T-helper 17 cell (primary cell): ENCODE measurements at regions not wholly inside any gene's neighbourhood (a gene's known extent, or its start where the extent isn't known, plus 50 kb on each side); places are given as distances from the start of the nearest gene placed in this dataset.
A peak's percentile ranks its signal among the peaks of the same experiment; 100 is the strongest.

ENCODE experiments used
- ATAC-seq: fragments of 150-1000 bp; cut with Tn5 transposase; 2 replicates; pipeline ENCODE4 v1.10.0; 2021; ENCODE audit warnings: mild to moderate bottlenecking, moderate library complexity
- DNase-seq, 3 donors: peaks; one replicate each; pipeline versions ENCODE4 v3.0.0 to v3.0.0-alpha.2; 2020 to 2021
- H3K9me3 ChIP-seq: one replicate; pipeline ENCODE4 v1.7.0; 2013; ENCODE audit warnings: low read length, mild to moderate bottlenecking; ENCODE audit not compliant: control insufficient read depth, poor library complexity, severe bottlenecking
- H3K27ac Mint-ChIP-seq: one replicate; pipeline ENCODE4 v1.8.0; 2022; ENCODE audit warnings: mild to moderate bottlenecking, moderate library complexity, mixed read lengths
- H3K27me3 Mint-ChIP-seq: one replicate; pipeline ENCODE4 v1.8.0; 2022; ENCODE audit warnings: mixed read lengths
- H3K36me3 Mint-ChIP-seq: one replicate; pipeline ENCODE4 v1.8.0; 2022; ENCODE audit warnings: low read depth, mixed read lengths
- H3K4me1 Mint-ChIP-seq: one replicate; pipeline ENCODE4 v1.8.0; 2022; ENCODE audit warnings: mild to moderate bottlenecking, mixed read lengths
- H3K4me3 Mint-ChIP-seq: one replicate; pipeline ENCODE4 v1.8.0; 2022; ENCODE audit warnings: mild to moderate bottlenecking, moderate library complexity, mixed read lengths

DNA sequence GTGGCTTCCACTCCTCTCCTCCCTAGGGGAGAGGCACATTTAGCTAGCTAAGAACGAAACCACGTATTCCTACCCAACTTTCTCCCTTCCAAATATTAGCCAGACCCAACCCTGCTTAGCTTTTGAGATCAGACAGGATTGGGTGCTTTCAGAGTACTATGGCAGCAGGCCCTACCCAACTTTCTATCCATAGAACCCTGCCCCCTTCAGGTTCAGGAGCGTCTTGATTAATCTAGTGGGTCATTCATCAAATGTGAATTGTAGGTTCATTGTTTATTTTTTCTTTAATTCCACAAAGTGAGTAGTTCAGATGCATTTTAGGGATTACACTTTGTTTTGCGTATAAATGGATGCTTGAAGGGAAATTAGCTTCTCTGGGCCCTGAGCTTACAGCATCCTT is 188.3 kb downstream of the MIB1 start:
- H3K27me3 Mint-ChIP-seq: peaks cover 31% of the 10 kb centered on the region
- ATAC-seq: no peak

GRCh38 chr18:21930177-21930576 is 189.6 kb downstream of the MIB1 start:
- Mint-ChIP-seq H3K36me3 (no peaks in the 10 kb centered on the region), H3K4me1 (no peaks in the 10 kb centered on the region), H3K4me3 (no peak overlapping the region), H3K27ac (no peak overlapping the region), H3K27me3 (peaks cover 31% of the 10 kb centered on the region)
- ATAC-seq (no peak), DNase-seq (no peak)
- no peaks in the 10 kb centered on the region for H3K9me3 ChIP-seq

More for the DNA sequence above, 188.3 kb downstream of the MIB1 start:
- no peaks in the 10 kb centered on the region for H3K36me3 Mint-ChIP-seq
- no peaks in the 10 kb centered on the region for H3K9me3 ChIP-seq
- no peak overlapping the region for H3K4me3 Mint-ChIP-seq
- H3K4me1 Mint-ChIP-seq: no peaks in the 10 kb centered on the region
- no peak overlapping the region for H3K27ac Mint-ChIP-seq
- DNase-seq: no peak

GRCh38 chr18:21933931-21934765 is 193.6 kb downstream of the MIB1 start:
- no peak overlapping the region for H3K27ac Mint-ChIP-seq
- no peaks in the 10 kb centered on the region for H3K9me3 ChIP-seq
- H3K36me3 Mint-ChIP-seq: no peaks in the 10 kb centered on the region
- peaks cover 14% of the 10 kb centered on the region for H3K27me3 Mint-ChIP-seq
- no peaks in the 10 kb centered on the region for H3K4me1 Mint-ChIP-seq
- DNase-seq (no peak), ATAC-seq (no peak)
- no peak overlapping the region for H3K4me3 Mint-ChIP-seq

GRCh38 chr18:21934766-21935015 is 194.1 kb downstream of the MIB1 start:
- DNase-seq: no peak
- no peaks in the 10 kb centered on the region for H3K9me3 ChIP-seq
- Mint-ChIP-seq H3K27me3 (peaks cover 10% of the 10 kb centered on the region), H3K27ac (no peak overlapping the region), H3K36me3 (no peaks in the 10 kb centered on the region), H3K4me3 (no peak overlapping the region), H3K4me1 (no peaks in the 10 kb centered on the region)
- ATAC-seq: no peak

GRCh38 chr18:21943456-21943855 is 202.9 kb downstream of the MIB1 start:
- Mint-ChIP-seq H3K4me1 (peaks cover 3% of the 10 kb centered on the region), H3K36me3 (no peaks in the 10 kb centered on the region), H3K4me3 (no peak overlapping the region), H3K27ac (no peak overlapping the region), H3K27me3 (peaks cover 38% of the 10 kb centered on the region)
- H3K9me3 ChIP-seq: no peaks in the 10 kb centered on the region
- no peak for DNase-seq
- no peak for ATAC-seq

DNA sequence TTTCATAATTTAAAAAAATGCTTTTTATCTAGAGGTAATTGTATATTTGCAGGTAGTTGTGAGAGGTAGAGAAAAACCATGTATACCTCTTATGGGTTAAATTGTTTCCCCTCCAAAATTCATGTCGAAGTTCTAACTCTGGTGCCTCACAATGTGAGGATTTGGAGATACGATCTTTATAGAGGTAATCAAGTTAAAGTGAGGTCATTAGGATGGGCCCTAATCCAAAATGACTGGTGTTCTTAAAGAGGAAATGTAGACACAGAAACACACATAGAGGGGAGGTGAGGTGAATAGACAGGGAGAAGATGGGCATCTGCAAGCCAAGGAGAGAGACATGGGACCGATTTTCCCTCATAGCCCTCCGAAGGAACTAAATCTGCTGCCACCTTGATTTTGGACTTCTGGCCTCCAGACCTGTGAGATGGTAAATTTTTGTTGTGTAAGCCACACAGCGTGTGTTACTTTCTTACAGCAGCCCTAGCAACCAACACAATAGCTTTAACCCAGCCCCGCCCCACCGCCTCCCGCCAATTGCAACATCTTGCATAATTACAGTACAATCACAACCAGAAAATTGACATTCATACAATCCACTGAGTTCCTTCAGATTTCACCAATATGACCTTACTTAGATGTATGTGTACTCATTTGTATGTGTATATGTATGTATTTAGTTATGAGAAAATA is 208.9 kb downstream of the MIB1 start:
- DNase-seq (no peak), ATAC-seq (no peak)
- H3K27me3 Mint-ChIP-seq: peaks cover 59% of the 10 kb centered on the region
- peaks cover 3% of the 10 kb centered on the region for H3K4me1 Mint-ChIP-seq
- no peaks in the 10 kb centered on the region for H3K9me3 ChIP-seq
- no peak overlapping the region for H3K27ac Mint-ChIP-seq
- no peaks in the 10 kb centered on the region for H3K36me3 Mint-ChIP-seq
- H3K4me3 Mint-ChIP-seq: no peak overlapping the region

- Mint-ChIP-seq H3K36me3 (no peaks in the 10 kb centered on the region), H3K4me1 (peaks cover 7% of the 10 kb centered on the region), H3K4me3 (no peak overlapping the region), H3K27me3 (peaks cover 43% of the 10 kb centered on the region), H3K27ac (no peak overlapping the region)
- H3K9me3 ChIP-seq: no peaks in the 10 kb centered on the region
- DNase-seq (peak; percentile 55 to 72 (median 65)), ATAC-seq (peak; percentile 93)
Observed at GRCh38 chr18:21955757-21956652, 213.4 kb upstream of the GATA6 start.

- Mint-ChIP-seq H3K27me3 (peaks cover 38% of the 10 kb centered on the region), H3K4me3 (no peak overlapping the region), H3K36me3 (no peaks in the 10 kb centered on the region), H3K4me1 (peaks cover 7% of the 10 kb centered on the region), H3K27ac (no peak overlapping the region)
- DNase-seq (no peak), ATAC-seq (no peak)
- no peaks in the 10 kb centered on the region for H3K9me3 ChIP-seq
Observed at GRCh38 chr18:21958263-21958662, 211.1 kb upstream of the GATA6 start.

DNA sequence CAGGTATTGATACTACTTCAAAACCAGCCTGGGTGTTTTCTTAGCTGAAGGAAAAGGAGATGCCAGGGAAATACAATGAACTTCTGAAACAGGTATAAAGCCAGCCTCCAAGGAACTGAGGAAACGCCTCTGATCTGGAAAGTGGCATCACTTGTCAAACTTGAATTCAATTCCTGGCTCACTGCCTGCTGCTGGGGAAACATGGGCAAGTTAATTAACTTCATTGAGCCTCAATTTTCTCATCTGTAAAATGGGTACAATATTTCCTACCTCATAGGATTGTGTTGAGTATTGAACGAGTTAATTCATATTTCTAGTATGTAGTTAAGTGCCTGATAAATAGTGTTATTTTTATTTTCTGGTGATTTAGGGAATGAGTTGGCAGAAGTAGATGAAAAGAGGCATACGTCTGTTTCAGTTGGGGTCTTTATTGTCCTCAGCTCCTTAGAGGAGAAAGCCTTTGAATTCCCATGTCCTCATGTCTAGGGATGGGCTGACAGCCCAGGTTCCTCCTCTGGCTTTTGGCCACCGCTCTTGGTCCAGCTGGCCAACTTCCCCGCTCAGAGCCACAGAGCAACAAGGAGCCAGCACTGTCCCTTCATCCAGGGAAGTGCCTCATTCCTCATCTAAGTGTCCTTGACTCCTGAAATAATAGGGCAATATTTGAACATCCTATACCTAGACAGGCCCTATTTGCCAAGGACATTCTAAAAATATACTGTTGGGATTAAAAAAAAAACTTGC is 210.5 kb upstream of the GATA6 start:
- H3K36me3 Mint-ChIP-seq: no peaks in the 10 kb centered on the region
- DNase-seq (no peak), ATAC-seq (no peak)
- no peak overlapping the region for H3K4me3 Mint-ChIP-seq
- peaks cover 7% of the 10 kb centered on the region for H3K4me1 Mint-ChIP-seq
- no peak overlapping the region for H3K27ac Mint-ChIP-seq
- no peaks in the 10 kb centered on the region for H3K9me3 ChIP-seq
- H3K27me3 Mint-ChIP-seq: peaks cover 37% of the 10 kb centered on the region

- Mint-ChIP-seq H3K36me3 (no peaks in the 10 kb centered on the region), H3K27me3 (peaks cover 39% of the 10 kb centered on the region), H3K27ac (no peak overlapping the region), H3K4me1 (peaks cover 7% of the 10 kb centered on the region), H3K4me3 (no peak overlapping the region)
- no peaks in the 10 kb centered on the region for H3K9me3 ChIP-seq
- no peak for DNase-seq
- no peak for ATAC-seq
Observed at GRCh38 chr18:21960189-21960588, 209.2 kb upstream of the GATA6 start.

- Mint-ChIP-seq H3K27ac (no peak overlapping the region), H3K27me3 (peaks cover 26% of the 10 kb centered on the region), H3K4me3 (no peak overlapping the region), H3K36me3 (no peaks in the 10 kb centered on the region), H3K4me1 (peaks cover under 1% of the 10 kb centered on the region)
- DNase-seq (no peak), ATAC-seq (no peak)
- no peaks in the 10 kb centered on the region for H3K9me3 ChIP-seq
Observed at GRCh38 chr18:21963336-21963735, 206.1 kb upstream of the GATA6 start.

GRCh38 chr18:21968338-21968737 is 201.1 kb upstream of the GATA6 start:
- ATAC-seq (no peak), DNase-seq (no peak)
- Mint-ChIP-seq H3K27me3 (peaks cover 15% of the 10 kb centered on the region), H3K27ac (no peak overlapping the region), H3K36me3 (no peaks in the 10 kb centered on the region), H3K4me1 (no peaks in the 10 kb centered on the region), H3K4me3 (no peak overlapping the region)
- H3K9me3 ChIP-seq: no peaks in the 10 kb centered on the region

GRCh38 chr18:21972281-21972680 is 197.1 kb upstream of the GATA6 start:
- H3K36me3 Mint-ChIP-seq: no peaks in the 10 kb centered on the region
- H3K27me3 Mint-ChIP-seq: peaks cover 6% of the 10 kb centered on the region
- no peak overlapping the region for H3K4me3 Mint-ChIP-seq
- no peaks in the 10 kb centered on the region for H3K9me3 ChIP-seq
- DNase-seq: no peak
- no peak overlapping the region for H3K27ac Mint-ChIP-seq
- ATAC-seq: no peak
- H3K4me1 Mint-ChIP-seq: no peaks in the 10 kb centered on the region
